Fibroblast of lung (primary cell): ENCODE measurements at regions not wholly inside any gene's neighbourhood (a gene's known extent, or its start where the extent isn't known, plus 50 kb on each side); places are given as distances from the start of the nearest gene placed in this dataset.
A peak's percentile ranks its signal among the peaks of the same experiment; 100 is the strongest.
"Not testable (repeated sequence)": the region's sequence is repeated elsewhere in the genome, so short reads cannot be mapped to it uniquely, and the experiment has no call there.

Experiments used
- DNase-seq, 2 donors: peaks; one replicate each; pipeline versions ENCODE4 v3.0.0 to v3.0.0-alpha.2; 2010; ENCODE audit warnings: low read depth in 2 of 2
- H2AFZ ChIP-seq: 2 replicates; pipeline ENCODE4 v1.5.1; 2012; ENCODE audit warnings: low read length, control low read depth, inconsistent platforms
- H3K27ac ChIP-seq: 2 replicates; pipeline ENCODE4 v1.5.1; 2011; ENCODE audit warnings: low read length, control low read depth; ENCODE audit not compliant: insufficient read depth
- H3K27me3 ChIP-seq: 2 replicates; pipeline ENCODE4 v1.5.1; 2011; ENCODE audit warnings: mild to moderate bottlenecking, low read length; ENCODE audit not compliant: control insufficient read depth, insufficient read depth
- H3K36me3 ChIP-seq: 2 replicates; pipeline ENCODE4 v1.5.1; 2011; ENCODE audit warnings: low read length; ENCODE audit not compliant: control insufficient read depth, insufficient read depth
- H3K4me1 ChIP-seq: 2 replicates; pipeline ENCODE4 v1.5.1; 2011; ENCODE audit warnings: low read length; ENCODE audit not compliant: control insufficient read depth, insufficient read depth; ENCODE audit errors: extremely low read depth
- H3K4me2 ChIP-seq: 2 replicates; pipeline ENCODE4 v1.5.1; 2011; ENCODE audit warnings: low read length, control low read depth; ENCODE audit not compliant: insufficient read depth; ENCODE audit errors: extremely low read depth
- H3K4me3 ChIP-seq, 4 experiments: fragments of 200-600 bp in 1 of 4; sonication (generic) in 1 of 4; replicated peaks in 1 of 4; 2 replicates each; pipeline ENCODE4 v1.5.1; 2011 to 2016; ENCODE audit warnings: low read length in 4 of 4, low read depth in 3 of 4, mild to moderate bottlenecking in 3 of 4, control low read depth in 2 of 4, inconsistent platforms in 1 of 4, mixed read lengths in 1 of 4; ENCODE audit not compliant: insufficient read depth in 1 of 4; ENCODE audit errors: control extremely low read depth in 1 of 4
- H3K79me2 ChIP-seq: 2 replicates; pipeline ENCODE4 v1.5.1; 2012; ENCODE audit warnings: mild to moderate bottlenecking, low read length, inconsistent platforms; ENCODE audit not compliant: control insufficient read depth, insufficient read depth
- H3K9ac ChIP-seq: 2 replicates; pipeline ENCODE4 v1.5.1; 2011; ENCODE audit warnings: mild to moderate bottlenecking, low read length, control low read depth; ENCODE audit not compliant: insufficient read depth
- H3K9me3 ChIP-seq: 2 replicates; pipeline ENCODE4 v1.5.1; 2012; ENCODE audit warnings: low read depth, low read length; ENCODE audit not compliant: control insufficient read depth, insufficient read depth
- H4K20me1 ChIP-seq: 2 replicates; pipeline ENCODE4 v1.5.1; 2011; ENCODE audit warnings: low read length; ENCODE audit not compliant: control insufficient read depth, insufficient read depth; ENCODE audit errors: extremely low read depth
- CTCF ChIP-seq, 2 donors: IDR thresholded peaks in 1 of 2; conservative IDR thresholded peaks in 1 of 2; 1 replicate in 1 of 2; 2 replicates in 1 of 2; pipeline ENCODE4 v1.5.1; 2011 to 2012; ENCODE audit warnings: low read length in 2 of 2, control low read depth in 1 of 2, inconsistent platforms in 1 of 2, low read depth in 1 of 2, mild to moderate bottlenecking in 1 of 2
- EZH2 ChIP-seq: IDR thresholded peaks from 2 replicates; pipeline ENCODE4 v1.5.1; 2012; ENCODE audit warnings: low read length, control low read depth, mild to moderate bottlenecking; ENCODE audit errors: missing control alignments

DNA sequence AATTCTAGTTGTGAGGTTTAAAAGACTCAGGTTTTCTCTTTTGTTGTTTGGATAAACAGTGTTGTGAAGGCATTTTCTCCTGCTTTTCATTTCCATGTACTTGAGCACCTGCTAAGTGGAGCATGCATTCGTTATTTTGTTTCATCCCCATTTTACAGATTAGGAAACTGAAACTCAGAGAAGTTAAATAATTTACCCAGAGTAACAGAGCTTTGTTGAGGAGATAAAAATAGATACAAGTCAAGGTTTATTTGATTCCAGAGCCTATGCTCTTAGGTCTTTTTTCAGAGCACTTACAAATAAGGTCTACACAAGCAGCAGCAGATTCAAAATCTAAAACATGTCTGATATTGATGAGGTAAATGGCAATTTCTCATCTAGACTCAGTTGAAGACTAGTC is 254.7 kb upstream of the PTBP2 start:
- no peak overlapping the region for H3K4me2 ChIP-seq
- no peaks in the 10 kb centered on the region for H3K36me3 ChIP-seq
- H4K20me1 ChIP-seq = no peaks in the 10 kb centered on the region
- no peak overlapping the region for H2AFZ ChIP-seq
- no peak overlapping the region for H3K4me3 ChIP-seq
- H3K9ac ChIP-seq = no peak overlapping the region
- no peaks in the 10 kb centered on the region for H3K9me3 ChIP-seq
- no peak overlapping the region for H3K27ac ChIP-seq
- DNase-seq = no peak
- no peaks in the 10 kb centered on the region for H3K79me2 ChIP-seq
- TF ChIP-seq CTCF (conservative IDR thresholded peaks at IDR 0.05 in 1 of 2, IDR thresholded peaks at IDR 0.05 in 1 of 2; ENCODE audit: low read depth in 1 of 2, low read length in 2 of 2) = no peak
- no peak for TF ChIP-seq EZH2
- no peaks in the 10 kb centered on the region for H3K4me1 ChIP-seq
- no peaks in the 10 kb centered on the region for H3K27me3 ChIP-seq

DNA sequence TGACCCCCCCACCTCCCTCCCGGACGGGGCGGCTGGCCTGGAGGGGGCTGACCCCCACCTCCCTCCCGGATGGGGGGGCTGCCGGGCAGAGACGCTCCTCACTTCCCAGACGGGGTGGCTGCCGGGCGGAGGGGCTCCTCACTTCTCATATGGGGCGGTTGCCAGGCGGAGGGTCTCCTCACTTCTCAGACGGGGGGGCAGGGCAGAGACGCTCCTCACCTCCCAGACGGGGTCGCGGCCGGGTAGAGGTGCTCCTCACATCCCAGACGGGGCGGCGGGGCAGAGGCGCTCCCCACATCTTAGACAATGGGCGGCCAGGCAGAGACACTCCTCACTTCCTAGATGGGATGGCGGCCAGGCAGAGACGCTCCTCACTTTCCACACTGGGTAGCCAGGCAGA is 251.9 kb upstream of the PTBP2 start:
- not testable (repeated sequence) for H3K27me3 ChIP-seq, H3K79me2 ChIP-seq, H3K9me3 ChIP-seq, H3K36me3 ChIP-seq, H3K9ac ChIP-seq, H3K4me3 ChIP-seq, H3K4me2 ChIP-seq, DNase-seq, H4K20me1 ChIP-seq, H3K27ac ChIP-seq, H2AFZ ChIP-seq, H3K4me1 ChIP-seq

- H3K27ac ChIP-seq = no peak overlapping the region
- no peaks in the 10 kb centered on the region for H3K4me1 ChIP-seq
- H3K9ac ChIP-seq = no peak overlapping the region
- no peak overlapping the region for H3K4me2 ChIP-seq
- no peaks in the 10 kb centered on the region for H3K79me2 ChIP-seq
- peak; percentile 14 to 95 for DNase-seq
- no peaks in the 10 kb centered on the region for H3K36me3 ChIP-seq
- H3K4me3 ChIP-seq = no peak overlapping the region
- H3K9me3 ChIP-seq = no peaks in the 10 kb centered on the region
- no peaks in the 10 kb centered on the region for H4K20me1 ChIP-seq
- no peak overlapping the region for H2AFZ ChIP-seq
- TF ChIP-seq EZH2 = no peak
- no peaks in the 10 kb centered on the region for H3K27me3 ChIP-seq
These were observed 249.1 kb upstream of the PTBP2 start for GRCh38 chr1:96472471-96472870.

- Histone ChIP-seq H3K4me2 (no peak overlapping the region), H3K4me3 (no peak overlapping the region), H4K20me1 (no peaks in the 10 kb centered on the region), H3K27ac (no peak overlapping the region), H3K36me3 (no peaks in the 10 kb centered on the region), H3K9me3 (no peaks in the 10 kb centered on the region), H3K27me3 (no peaks in the 10 kb centered on the region), H3K4me1 (no peaks in the 10 kb centered on the region), H2AFZ (no peak overlapping the region), H3K9ac (no peak overlapping the region), H3K79me2 (no peaks in the 10 kb centered on the region)
- TF ChIP-seq CTCF (conservative IDR thresholded peaks at IDR 0.05 in 1 of 2, IDR thresholded peaks at IDR 0.05 in 1 of 2; ENCODE audit: low read depth in 1 of 2, low read length in 2 of 2) (no peak), EZH2 (no peak)
- peak in 1 of 2 donors; percentile 80 for DNase-seq
These were observed 247.7 kb upstream of the PTBP2 start for GRCh38 chr1:96473791-96474434.
